ENCODE measurements at regions not wholly inside any gene's neighbourhood (a gene's known extent, or its start where the extent isn't known, plus 50 kb on each side); places are given as distances from the start of the nearest gene placed in this dataset.

DNA sequence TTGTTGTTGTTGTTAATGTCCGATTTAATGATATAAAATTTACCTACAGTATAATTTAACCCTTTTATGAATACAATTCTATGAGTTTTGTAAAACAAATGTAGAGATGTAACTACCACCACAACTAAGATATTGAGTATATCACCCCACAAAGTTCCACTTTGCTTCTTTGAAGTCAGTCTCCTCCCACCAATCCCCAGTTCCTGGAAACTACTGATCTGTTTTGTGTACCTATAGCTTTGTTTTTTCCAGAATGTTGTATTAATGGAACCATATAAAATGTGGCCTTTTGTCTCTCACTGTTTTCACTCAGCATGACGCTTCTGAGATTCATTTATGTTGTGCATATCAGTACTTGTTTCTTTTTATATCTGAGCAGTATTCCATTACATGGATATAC is 52.3 kb upstream of the FAM9C start:
- TF ChIP-seq, protein P1, sequence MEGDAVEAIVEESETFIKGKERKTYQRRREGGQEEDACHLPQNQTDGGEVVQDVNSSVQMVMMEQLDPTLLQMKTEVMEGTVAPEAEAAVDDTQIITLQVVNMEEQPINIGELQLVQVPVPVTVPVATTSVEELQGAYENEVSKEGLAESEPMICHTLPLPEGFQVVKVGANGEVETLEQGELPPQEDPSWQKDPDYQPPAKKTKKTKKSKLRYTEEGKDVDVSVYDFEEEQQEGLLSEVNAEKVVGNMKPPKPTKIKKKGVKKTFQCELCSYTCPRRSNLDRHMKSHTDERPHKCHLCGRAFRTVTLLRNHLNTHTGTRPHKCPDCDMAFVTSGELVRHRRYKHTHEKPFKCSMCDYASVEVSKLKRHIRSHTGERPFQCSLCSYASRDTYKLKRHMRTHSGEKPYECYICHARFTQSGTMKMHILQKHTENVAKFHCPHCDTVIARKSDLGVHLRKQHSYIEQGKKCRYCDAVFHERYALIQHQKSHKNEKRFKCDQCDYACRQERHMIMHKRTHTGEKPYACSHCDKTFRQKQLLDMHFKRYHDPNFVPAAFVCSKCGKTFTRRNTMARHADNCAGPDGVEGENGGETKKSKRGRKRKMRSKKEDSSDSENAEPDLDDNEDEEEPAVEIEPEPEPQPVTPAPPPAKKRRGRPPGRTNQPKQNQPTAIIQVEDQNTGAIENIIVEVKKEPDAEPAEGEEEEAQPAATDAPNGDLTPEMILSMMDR (IDR thresholded peaks at IDR 0.05; ENCODE audit: extremely low read depth, low read depth, low read length) = no peak
- H3K27me3 ChIP-seq (ENCODE audit: insufficient read depth, low read length) = no peaks in the 10 kb centered on the region

DNA sequence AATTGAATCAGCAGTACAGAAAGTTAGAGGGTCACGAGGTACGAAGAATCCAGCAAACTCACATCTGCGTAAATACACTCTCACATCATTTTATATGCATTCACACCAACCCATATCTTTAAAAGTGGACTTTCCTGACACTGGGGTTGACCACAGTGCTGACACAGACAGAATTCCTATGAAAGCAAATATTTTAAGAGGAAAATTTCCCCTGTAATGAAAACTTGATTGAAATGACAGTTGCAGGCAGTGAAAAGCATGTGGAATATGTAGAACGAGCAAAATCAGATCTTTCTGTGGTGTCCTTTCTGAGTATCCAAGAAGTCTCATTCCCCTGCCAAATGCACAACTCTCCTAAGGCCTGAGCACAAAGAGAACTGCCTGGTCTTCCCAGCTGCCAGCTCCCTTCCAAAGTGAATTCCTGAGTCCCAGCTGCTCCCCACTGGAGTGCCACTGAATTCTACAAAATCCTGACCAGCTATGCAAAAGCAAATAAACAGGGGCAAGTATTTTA is 50.5 kb upstream of the FAM9C start:
- TF ChIP-seq, protein P1 (IDR thresholded peaks at IDR 0.05; ENCODE audit: extremely low read depth, low read depth, low read length) = no peak
- no peak for DNase-seq (ENCODE audit: insufficient read length, low spot score, missing footprints)
- Histone ChIP-seq H3K27ac (ENCODE audit: low read depth, low read length) (peak overlapping the region; percentile 69), H2AFZ (ENCODE audit: low read length) (no peak overlapping the region), H3K4me2 (ENCODE audit: insufficient read depth, low read length) (no peak overlapping the region), H3K79me2 (ENCODE audit: insufficient read depth, low read length) (no peaks in the 10 kb centered on the region), H3K4me3 (ENCODE audit: insufficient read depth, low read length) (no peak overlapping the region), H4K20me1 (ENCODE audit: insufficient read depth, low read length) (no peaks in the 10 kb centered on the region), H3K36me3 (ENCODE audit: insufficient read depth, low read length) (no peaks in the 10 kb centered on the region), H3K27me3 (ENCODE audit: insufficient read depth, low read length) (no peaks in the 10 kb centered on the region), H3K9me3 (ENCODE audit: low read depth, low read length) (no peaks in the 10 kb centered on the region), H3K4me1 (ENCODE audit: insufficient read depth, low read length) (peaks cover 12% of the 10 kb centered on the region)

More for the DNA sequence above, 52.3 kb upstream of the FAM9C start:
- H2AFZ ChIP-seq (ENCODE audit: low read length) = no peak overlapping the region
- H3K27ac ChIP-seq (ENCODE audit: low read depth, low read length) = no peak overlapping the region
- no peak overlapping the region for H3K4me2 ChIP-seq (ENCODE audit: insufficient read depth, low read length)
- no peaks in the 10 kb centered on the region for H3K36me3 ChIP-seq (ENCODE audit: insufficient read depth, low read length)
- no peak for DNase-seq (ENCODE audit: insufficient read length, low spot score, missing footprints)
- no peaks in the 10 kb centered on the region for H4K20me1 ChIP-seq (ENCODE audit: insufficient read depth, low read length)
- H3K4me1 ChIP-seq (ENCODE audit: insufficient read depth, low read length) = peaks cover 17% of the 10 kb centered on the region
- H3K79me2 ChIP-seq (ENCODE audit: insufficient read depth, low read length) = no peaks in the 10 kb centered on the region
- H3K9me3 ChIP-seq (ENCODE audit: low read depth, low read length) = no peaks in the 10 kb centered on the region
- H3K4me3 ChIP-seq (ENCODE audit: insufficient read depth, low read length) = no peak overlapping the region

GRCh38 chrX:13094374-13094773 is 50.0 kb upstream of the FAM9C start:
- H3K27ac ChIP-seq (ENCODE audit: low read depth, low read length) = peak overlapping the region; percentile 69
- peaks cover 9% of the 10 kb centered on the region for H3K4me1 ChIP-seq (ENCODE audit: insufficient read depth, low read length)
- H3K36me3 ChIP-seq (ENCODE audit: insufficient read depth, low read length) = no peaks in the 10 kb centered on the region
- no peaks in the 10 kb centered on the region for H3K79me2 ChIP-seq (ENCODE audit: insufficient read depth, low read length)
- no peaks in the 10 kb centered on the region for H3K27me3 ChIP-seq (ENCODE audit: insufficient read depth, low read length)
- H4K20me1 ChIP-seq (ENCODE audit: insufficient read depth, low read length) = no peaks in the 10 kb centered on the region
- no peak for DNase-seq (ENCODE audit: insufficient read length, low spot score, missing footprints)
- no peak overlapping the region for H2AFZ ChIP-seq (ENCODE audit: low read length)
- H3K9me3 ChIP-seq (ENCODE audit: low read depth, low read length) = no peaks in the 10 kb centered on the region
- TF ChIP-seq, protein P1 (IDR thresholded peaks at IDR 0.05; ENCODE audit: extremely low read depth, low read depth, low read length) = no peak
- no peak overlapping the region for H3K4me3 ChIP-seq (ENCODE audit: insufficient read depth, low read length)
- H3K4me2 ChIP-seq (ENCODE audit: insufficient read depth, low read length) = no peak overlapping the region
